HCT116 (cell line): ENCODE measurements at regions not wholly inside any gene's neighbourhood (a gene's known extent, or its start where the extent isn't known, plus 50 kb on each side); places are given as distances from the start of the nearest gene placed in this dataset.

Experiments used
- ATAC-seq: fragments of 200-7000 bp; cut with Tn5 transposase; 2 replicates; pipeline ENCODE4 v1.9.1; 2020; ENCODE audit warnings: mild to moderate bottlenecking, moderate library complexity
- BruUV-seq: library from RNA; stranded (reverse); fragments of 400-500 nt; replicated peaks from 2 replicates; lab custom pipeline; 2021; lab: Mats Ljungman, UMichigan
- CTCF ChIA-PET: fragments of 300-600 bp; sonication (Branson Sonifier 250); formaldehyde crosslinking; loops from one replicate; lab custom pipeline; 2021; ENCODE audit warnings: antibody characterized with exemption; lab: Charles Lee
- POLR2A ChIA-PET: fragments of 300-600, 350-600 bp; sonication (Branson Sonifier 250); formaldehyde crosslinking; loops from one replicate; lab custom pipeline; 2021; ENCODE audit warnings: antibody characterized with exemption; lab: Charles Lee
- RAD21 ChIA-PET, 2 experiments: fragments of 300-600 bp; sonication (Branson Sonifier 250); formaldehyde crosslinking; loops; one replicate each; lab custom pipeline; 2023; ENCODE audit warnings: low total read pairs in 2 of 2; ENCODE audit not compliant: uncharacterized antibody in 2 of 2, unreplicated experiment in 2 of 2, low non-redundant PET in 1 of 2; lab: Charles Lee
- DNase-seq: peaks from one replicate; pipeline ENCODE4 v3.0.0-alpha.2; 2010; ENCODE audit warnings: low read depth, low spot score
- H2AFZ ChIP-seq: fragments of 200-600 bp; shearing (Covaris generic), sonication (generic); 2 replicates; pipeline ENCODE4 v1.6.1; 2017; ENCODE audit warnings: low read depth, mixed run types, mixed read lengths, antibody characterized with exemption, low read length; ENCODE audit not compliant: poor library complexity, severe bottlenecking
- H3K27ac ChIP-seq: 2 replicates; pipeline ENCODE4 v1.5.1; 2012; ENCODE audit warnings: low read depth, low read length
- H3K27me3 ChIP-seq: fragments of 200-600 bp; sonication (generic); 2 replicates; pipeline ENCODE4 v1.6.1; 2016; ENCODE audit warnings: mixed run types, low read length, mixed read lengths; ENCODE audit not compliant: insufficient read depth
- H3K36me3 ChIP-seq, 2 experiments: fragments of 200-500 bp in 1 of 2; fragments of 200-600 bp in 1 of 2; sonication (Bioruptor generic) in 1 of 2; sonication (generic) in 1 of 2; 2 replicates each; pipeline versions ENCODE4 v1.5.1 to v1.6.1; 2014 to 2016; ENCODE audit warnings: low read length in 2 of 2, inconsistent platforms in 1 of 2, mixed read lengths in 1 of 2, mixed run types in 1 of 2; ENCODE audit not compliant: insufficient read depth in 2 of 2, control insufficient read depth in 1 of 2
- H3K4me1 ChIP-seq, 2 experiments: fragments of 200-600 bp in 1 of 2; sonication (generic) in 1 of 2; 2 replicates each; pipeline versions ENCODE4 v1.5.1 to v1.6.1; 2012 to 2017; ENCODE audit warnings: low read length in 2 of 2, inconsistent platforms in 1 of 2, mild to moderate bottlenecking in 1 of 2, mixed read lengths in 1 of 2, mixed run types in 1 of 2, moderate library complexity in 1 of 2; ENCODE audit not compliant: insufficient read depth in 2 of 2, control insufficient read depth in 1 of 2
- H3K4me2 ChIP-seq: fragments of 200-600 bp; sonication (generic); 2 replicates; pipeline ENCODE4 v1.6.1; 2017; ENCODE audit warnings: mixed run types, low read length, mixed read lengths
- H3K4me3 ChIP-seq, 2 experiments: fragments of 200-600 bp in 1 of 2; sonication (generic) in 1 of 2; replicated peaks in 1 of 2; 2 replicates each; pipeline ENCODE4 v1.5.1; 2011 to 2016; ENCODE audit warnings: low read length in 2 of 2, control low read depth in 1 of 2, low read depth in 1 of 2, mild to moderate bottlenecking in 1 of 2, mixed read lengths in 1 of 2, mixed run types in 1 of 2
- H3K79me2 ChIP-seq: fragments of 200-600 bp; sonication (generic); 2 replicates; pipeline ENCODE4 v1.6.1; 2017; ENCODE audit warnings: mild to moderate bottlenecking, mixed run types, low read length, moderate library complexity, mixed read lengths; ENCODE audit not compliant: insufficient read depth
- H3K9ac ChIP-seq: fragments of 200-600 bp; sonication (generic); 2 replicates; pipeline ENCODE4 v1.6.1; 2016; ENCODE audit warnings: low read length, mixed read lengths
- H3K9me2 ChIP-seq: fragments of 200-600 bp; sonication (generic), shearing (Covaris generic); 2 replicates; pipeline ENCODE4 v1.6.1; 2017; ENCODE audit warnings: mixed run types, mild to moderate bottlenecking, moderate library complexity; ENCODE audit not compliant: insufficient read depth
- H3K9me3 ChIP-seq, 2 experiments: fragments of 200-500 bp in 1 of 2; fragments of 200-600 bp in 1 of 2; sonication (Bioruptor generic) in 1 of 2; sonication (generic) in 1 of 2; 2 replicates each; pipeline ENCODE4 v1.6.1; 2014 to 2017; ENCODE audit warnings: low read length in 2 of 2, mixed read lengths in 2 of 2, inconsistent platforms in 1 of 2, low read depth in 1 of 2, mild to moderate bottlenecking in 1 of 2, mixed run types in 1 of 2, moderate library complexity in 1 of 2; ENCODE audit not compliant: control insufficient read depth in 1 of 2, insufficient read depth in 1 of 2
- H4K20me1 ChIP-seq: fragments of 200-600 bp; sonication (generic), shearing (Covaris generic); 2 replicates; pipeline ENCODE4 v1.6.1; 2017; ENCODE audit warnings: mixed run types, mild to moderate bottlenecking, moderate library complexity; ENCODE audit not compliant: insufficient read depth
- CBX3 ChIP-seq: IDR thresholded peaks from 2 replicates; pipeline ENCODE4 v1.6.1; 2012; ENCODE audit warnings: low read depth
- CEBPB ChIP-seq: IDR thresholded peaks from 2 replicates; pipeline ENCODE4 v1.6.1; 2012; ENCODE audit warnings: low read depth
- EGR1 ChIP-seq: IDR thresholded peaks from 2 replicates; pipeline ENCODE4 v1.6.1; 2012; ENCODE audit warnings: low read depth
- ELF1 ChIP-seq: IDR thresholded peaks from 2 replicates; pipeline ENCODE4 v1.6.1; 2012; ENCODE audit warnings: low read depth, borderline replicate concordance
- EZH2 ChIP-seq: fragments of 200-600 bp; sonication (generic); IDR thresholded peaks from 2 replicates; pipeline ENCODE4 v1.6.1; 2017; ENCODE audit warnings: antibody characterized with exemption, mixed run types
- EZH2phosphoT487 ChIP-seq: fragments of 200-600 bp; IDR thresholded peaks from 2 replicates; pipeline ENCODE4 v1.6.1; 2018; ENCODE audit warnings: antibody characterized with exemption, borderline replicate concordance
- FOSL1 ChIP-seq: IDR thresholded peaks from 2 replicates; pipeline ENCODE4 v1.6.1; 2012; ENCODE audit warnings: low read depth
- POLR2A ChIP-seq: IDR thresholded peaks from 2 replicates; pipeline ENCODE4 v1.7.0; 2011; ENCODE audit warnings: borderline replicate concordance; ENCODE audit not compliant: insufficient read depth, insufficient read length; ENCODE audit errors: extremely low read depth
- POLR2AphosphoS5 ChIP-seq: IDR thresholded peaks from 2 replicates; pipeline ENCODE4 v1.6.1; 2011; ENCODE audit warnings: mild to moderate bottlenecking, low read depth, low read length, moderate library complexity
- RAD21 ChIP-seq: IDR thresholded peaks from 2 replicates; pipeline ENCODE4 v1.6.1; 2012; ENCODE audit warnings: low read depth, mild to moderate bottlenecking
- SIN3A ChIP-seq: IDR thresholded peaks from 2 replicates; pipeline ENCODE4 v1.6.1; 2012; ENCODE audit warnings: low read depth
- SP1 ChIP-seq: IDR thresholded peaks from 2 replicates; pipeline ENCODE4 v1.6.1; 2012; ENCODE audit warnings: low read depth
- SRF ChIP-seq: IDR thresholded peaks from 2 replicates; pipeline ENCODE4 v1.6.1; 2012; ENCODE audit warnings: low read depth
- TCF7L2 ChIP-seq: IDR thresholded peaks from 2 replicates; pipeline ENCODE4 v1.7.0; 2011; ENCODE audit warnings: borderline replicate concordance, inconsistent platforms; ENCODE audit not compliant: insufficient read depth, insufficient read length; ENCODE audit errors: extremely low read depth
- YY1 ChIP-seq: IDR thresholded peaks from 2 replicates; pipeline ENCODE4 v1.6.1; 2011; ENCODE audit warnings: low read length, low read depth, moderate library complexity, mild to moderate bottlenecking; ENCODE audit not compliant: insufficient replicate concordance; ENCODE audit errors: extremely low read depth
- ZFX ChIP-seq: fragments of 450-650 bp; IDR thresholded peaks from 2 replicates; pipeline ENCODE4 v1.6.1; 2017
- intact Hi-C: fragments of 100-400 bp; cut with micrococcal nuclease; formaldehyde crosslinking; loops from 2 replicates; pipeline ENCODE4 v1.10.0; 2022
- TF ChIP-seq, protein P1 (sequence below): IDR thresholded peaks from 2 replicates; pipeline ENCODE4 v1.6.1; 2012
- TF ChIP-seq, protein P2 (sequence below): IDR thresholded peaks from 2 replicates; pipeline ENCODE4 v1.6.1; 2012
- TF ChIP-seq, protein P3 (sequence below), 3 experiments: fragments of 200-600 bp in 1 of 3; sonication (generic) in 1 of 3; IDR thresholded peaks in 2 of 3; conservative IDR thresholded peaks in 1 of 3; 2 replicates each; pipeline ENCODE4 v1.5.1; 2012 to 2017; ENCODE audit warnings: low read depth in 2 of 3, low read length in 2 of 3, antibody characterized with exemption in 1 of 3, borderline replicate concordance in 1 of 3, control low read depth in 1 of 3, mild to moderate bottlenecking in 1 of 3, mixed read lengths in 1 of 3, mixed run types in 1 of 3, moderate library complexity in 1 of 3; ENCODE audit not compliant: insufficient read depth in 1 of 3
- TF ChIP-seq, protein P4 (sequence below): IDR thresholded peaks from 2 replicates; pipeline ENCODE4 v1.6.1; 2011; ENCODE audit warnings: mild to moderate bottlenecking, low read length, moderate library complexity; ENCODE audit not compliant: insufficient replicate concordance; ENCODE audit errors: extremely low read depth

DNA sequence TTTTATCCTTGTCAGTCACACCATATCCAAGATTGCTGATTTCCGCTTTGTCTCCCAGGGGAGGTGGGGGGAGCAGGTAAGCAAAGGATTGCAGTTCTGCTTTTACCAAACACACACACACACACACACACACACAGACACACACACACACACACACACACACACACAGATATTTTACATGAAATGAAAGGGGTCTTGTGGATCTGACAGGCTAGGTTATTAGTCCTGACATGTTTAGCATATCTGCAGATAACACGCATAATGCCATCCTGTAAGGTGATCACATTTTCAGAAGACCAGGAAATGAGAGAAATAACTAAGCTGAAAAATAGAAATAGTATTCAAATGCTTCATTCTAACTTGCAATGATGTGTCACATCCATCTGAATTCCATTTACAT is 1113.3 kb downstream of the CDH8 start:
- Histone ChIP-seq H3K9ac (no peak overlapping the region), H3K9me2 (no peaks in the 10 kb centered on the region), H3K9me3 (peaks cover 0 to 26% of the 10 kb centered on the region in 2 experiments; a peak in 2 of 4 replicates), H2AFZ (no peak overlapping the region), H3K4me1 (no peaks in the 10 kb centered on the region), H3K79me2 (no peaks in the 10 kb centered on the region)
- ATAC-seq, result no peak
- intact Hi-C loops, result no loop called here
- RAD21 ChIA-PET, result no interaction called here
- CTCF ChIA-PET, result no interaction called here
- no TSS peak for BruUV-seq
- TF ChIP-seq FOSL1, result no peak
- TF ChIP-seq CBX3, result no peak
- TF ChIP-seq CEBPB, result no peak
- TF ChIP-seq EZH2, result no peak
- no peak for TF ChIP-seq EGR1
- no peak for TF ChIP-seq ELF1
- no peak for TF ChIP-seq SRF
- TF ChIP-seq RAD21, result no peak
- no peak for TF ChIP-seq EZH2phosphoT487
- TF ChIP-seq ZFX, result no peak
- TF ChIP-seq SP1, result no peak
- no peak for TF ChIP-seq POLR2A
- no peak for TF ChIP-seq POLR2AphosphoS5
- TF ChIP-seq, protein P1, sequence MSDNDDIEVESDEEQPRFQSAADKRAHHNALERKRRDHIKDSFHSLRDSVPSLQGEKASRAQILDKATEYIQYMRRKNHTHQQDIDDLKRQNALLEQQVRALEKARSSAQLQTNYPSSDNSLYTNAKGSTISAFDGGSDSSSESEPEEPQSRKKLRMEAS, result no peak
- TF ChIP-seq YY1, result no peak
- TF ChIP-seq SIN3A, result no peak
- TF ChIP-seq, protein P2, sequence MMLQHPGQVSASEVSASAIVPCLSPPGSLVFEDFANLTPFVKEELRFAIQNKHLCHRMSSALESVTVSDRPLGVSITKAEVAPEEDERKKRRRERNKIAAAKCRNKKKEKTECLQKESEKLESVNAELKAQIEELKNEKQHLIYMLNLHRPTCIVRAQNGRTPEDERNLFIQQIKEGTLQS, result no peak
- TF ChIP-seq, protein P3, sequence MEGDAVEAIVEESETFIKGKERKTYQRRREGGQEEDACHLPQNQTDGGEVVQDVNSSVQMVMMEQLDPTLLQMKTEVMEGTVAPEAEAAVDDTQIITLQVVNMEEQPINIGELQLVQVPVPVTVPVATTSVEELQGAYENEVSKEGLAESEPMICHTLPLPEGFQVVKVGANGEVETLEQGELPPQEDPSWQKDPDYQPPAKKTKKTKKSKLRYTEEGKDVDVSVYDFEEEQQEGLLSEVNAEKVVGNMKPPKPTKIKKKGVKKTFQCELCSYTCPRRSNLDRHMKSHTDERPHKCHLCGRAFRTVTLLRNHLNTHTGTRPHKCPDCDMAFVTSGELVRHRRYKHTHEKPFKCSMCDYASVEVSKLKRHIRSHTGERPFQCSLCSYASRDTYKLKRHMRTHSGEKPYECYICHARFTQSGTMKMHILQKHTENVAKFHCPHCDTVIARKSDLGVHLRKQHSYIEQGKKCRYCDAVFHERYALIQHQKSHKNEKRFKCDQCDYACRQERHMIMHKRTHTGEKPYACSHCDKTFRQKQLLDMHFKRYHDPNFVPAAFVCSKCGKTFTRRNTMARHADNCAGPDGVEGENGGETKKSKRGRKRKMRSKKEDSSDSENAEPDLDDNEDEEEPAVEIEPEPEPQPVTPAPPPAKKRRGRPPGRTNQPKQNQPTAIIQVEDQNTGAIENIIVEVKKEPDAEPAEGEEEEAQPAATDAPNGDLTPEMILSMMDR (IDR thresholded peaks at IDR 0.05 in 2 of 3, conservative IDR thresholded peaks at IDR 0.05 in 1 of 3; ENCODE audit: borderline replicate concordance in 1 of 3, insufficient read depth in 1 of 3, low read depth in 2 of 3, low read length in 2 of 3), result no peak
- TF ChIP-seq, protein P4, sequence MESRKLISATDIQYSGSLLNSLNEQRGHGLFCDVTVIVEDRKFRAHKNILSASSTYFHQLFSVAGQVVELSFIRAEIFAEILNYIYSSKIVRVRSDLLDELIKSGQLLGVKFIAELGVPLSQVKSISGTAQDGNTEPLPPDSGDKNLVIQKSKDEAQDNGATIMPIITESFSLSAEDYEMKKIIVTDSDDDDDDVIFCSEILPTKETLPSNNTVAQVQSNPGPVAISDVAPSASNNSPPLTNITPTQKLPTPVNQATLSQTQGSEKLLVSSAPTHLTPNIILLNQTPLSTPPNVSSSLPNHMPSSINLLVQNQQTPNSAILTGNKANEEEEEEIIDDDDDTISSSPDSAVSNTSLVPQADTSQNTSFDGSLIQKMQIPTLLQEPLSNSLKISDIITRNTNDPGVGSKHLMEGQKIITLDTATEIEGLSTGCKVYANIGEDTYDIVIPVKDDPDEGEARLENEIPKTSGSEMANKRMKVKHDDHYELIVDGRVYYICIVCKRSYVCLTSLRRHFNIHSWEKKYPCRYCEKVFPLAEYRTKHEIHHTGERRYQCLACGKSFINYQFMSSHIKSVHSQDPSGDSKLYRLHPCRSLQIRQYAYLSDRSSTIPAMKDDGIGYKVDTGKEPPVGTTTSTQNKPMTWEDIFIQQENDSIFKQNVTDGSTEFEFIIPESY, result no peak
- no peak for TF ChIP-seq TCF7L2
- TF ChIP-seq, all 23 proteins: peak for 0
- no peak overlapping the region for H3K27ac ChIP-seq
- H3K27me3 ChIP-seq, result no peaks in the 10 kb centered on the region
- no peaks in the 10 kb centered on the region for H4K20me1 ChIP-seq
- no peak overlapping the region for H3K4me2 ChIP-seq
- no peaks in the 10 kb centered on the region for H3K36me3 ChIP-seq
- H3K4me3 ChIP-seq, result no peak overlapping the region
- POLR2A ChIA-PET, result no interaction called here
- DNase-seq, result no peak
